DMS 273 treated with DMSO at 0.1 percent for 48 hours (cell line): ENCODE measurements at regions not wholly inside any gene's neighbourhood (a gene's known extent, or its start where the extent isn't known, plus 50 kb on each side); places are given as distances from the start of the nearest gene placed in this dataset.
"Not testable (repeated sequence)": the region's sequence is repeated elsewhere in the genome, so short reads cannot be mapped to it uniquely, and the experiment has no call there.

Experiments
- DNase-seq: peaks from one replicate; lab custom pipeline; 2025; lab: John Stamatoyannopoulos, UW

GRCh38 chr4:14111730-14112181 lies 484.2 kb upstream of the BOD1L1 start:
- no peak for DNase-seq

- DNase-seq = no peak
Measured at GRCh38 chr4:14115106-14115505, 487.6 kb upstream of the BOD1L1 start.

- no peak for DNase-seq
Measured at GRCh38 chr4:14117575-14118238, 490.2 kb upstream of the BOD1L1 start.

- no peak for DNase-seq
Measured at GRCh38 chr4:14124816-14125215, 497.3 kb upstream of the BOD1L1 start.

- no peak for DNase-seq
Measured at GRCh38 chr4:14125375-14126129, 498.0 kb upstream of the BOD1L1 start.

- no peak for DNase-seq
Measured at GRCh38 chr4:14130551-14130950, 503.0 kb upstream of the BOD1L1 start.

GRCh38 chr4:14131335-14131734 lies 503.8 kb upstream of the BOD1L1 start:
- no peak for DNase-seq

GRCh38 chr4:14132301-14132700 lies 504.8 kb upstream of the BOD1L1 start:
- no peak for DNase-seq

GRCh38 chr4:14138106-14138505 lies 510.6 kb upstream of the BOD1L1 start:
- DNase-seq = no peak

- no peak for DNase-seq
Measured at GRCh38 chr4:14143892-14144291, 516.4 kb upstream of the BOD1L1 start.

- no peak for DNase-seq
Measured at GRCh38 chr4:14149176-14150053, 521.9 kb upstream of the BOD1L1 start.

- DNase-seq = no peak
Measured at GRCh38 chr4:14151101-14151500, 523.6 kb upstream of the BOD1L1 start.

GRCh38 chr4:14152834-14153519 lies 525.5 kb upstream of the BOD1L1 start:
- no peak for DNase-seq

- no peak for DNase-seq
Measured at GRCh38 chr4:14155803-14156202, 528.3 kb upstream of the BOD1L1 start.

- no peak for DNase-seq
Measured at GRCh38 chr4:14157262-14157661, 529.7 kb upstream of the BOD1L1 start.

- DNase-seq = no peak
Measured at GRCh38 chr4:14165222-14165920, 537.8 kb upstream of the BOD1L1 start.

- no peak for DNase-seq
Measured at GRCh38 chr4:14167876-14168510, 540.5 kb upstream of the BOD1L1 start.

- no peak for DNase-seq
Measured at GRCh38 chr4:14168919-14169318, 541.4 kb upstream of the BOD1L1 start.

GRCh38 chr4:14169460-14169859 lies 541.9 kb upstream of the BOD1L1 start:
- DNase-seq = no peak

GRCh38 chr4:14169940-14170339 lies 542.4 kb upstream of the BOD1L1 start:
- DNase-seq = not testable (repeated sequence)

- DNase-seq = no peak
Measured at GRCh38 chr4:14176613-14177012, 549.1 kb upstream of the BOD1L1 start.
